Loucy (cell line): ENCODE measurements at regions not wholly inside any gene's neighbourhood (a gene's known extent, or its start where the extent isn't known, plus 50 kb on each side); places are given as distances from the start of the nearest gene placed in this dataset.

Experiments used
- CTCF ChIP-seq: fragments of 200-600 bp; sonication (generic); conservative IDR thresholded peaks from 2 replicates; pipeline ENCODE4 v1.5.1; 2014; ENCODE audit warnings: mild to moderate bottlenecking, antibody characterized with exemption, low read length
- EZH2phosphoT487 ChIP-seq: fragments of 200-600 bp; IDR thresholded peaks from 2 replicates; pipeline ENCODE4 v1.6.1; 2018; ENCODE audit warnings: antibody characterized with exemption, mild to moderate bottlenecking, moderate library complexity, borderline replicate concordance

GRCh38 chr13:90047600-90047999, 1299.9 kb upstream of the MIR17HG start:
- TF ChIP-seq CTCF (no peak), EZH2phosphoT487 (no peak)
